ENCODE measurements at regions not wholly inside any gene's neighbourhood (a gene's known extent, or its start where the extent isn't known, plus 50 kb on each side); places are given as distances from the start of the nearest gene placed in this dataset.

DNA sequence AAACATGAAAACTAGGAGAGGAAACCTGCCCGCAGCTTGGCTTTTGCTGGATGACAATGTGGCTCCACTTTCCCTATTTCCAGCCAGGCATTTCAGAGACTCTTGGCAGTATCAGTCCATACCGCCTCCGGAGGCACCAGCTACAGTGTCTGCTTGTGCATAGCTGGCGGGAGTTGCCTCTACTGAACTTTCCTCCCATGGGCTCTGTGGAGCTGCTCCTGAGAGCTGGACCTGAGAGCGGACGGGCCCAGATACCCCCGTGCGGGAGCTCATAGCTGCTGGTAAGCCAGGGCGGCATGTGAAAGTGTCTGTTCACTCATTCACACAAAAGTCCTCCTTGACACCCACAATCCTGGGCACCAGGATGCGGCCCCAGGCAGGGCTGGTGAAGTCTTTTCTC is 130.3 kb upstream of the PMEPA1 start:
- Histone ChIP-seq H3K9me3 (ENCODE audit: low read length) (no peaks in the 10 kb centered on the region), H3K79me2 (ENCODE audit: low read length) (no peaks in the 10 kb centered on the region), H3K27ac (ENCODE audit: low read length) (no peak overlapping the region), H3K4me2 (ENCODE audit: low read length) (no peak overlapping the region), H3K9ac (ENCODE audit: low read length) (no peak overlapping the region), H3K9me2 (replicated peaks; ENCODE audit: low read length) (no peaks in the 10 kb centered on the region), H3K27me3 (ENCODE audit: low read length) (no peaks in the 10 kb centered on the region), H3K4me3 (ENCODE audit: low read length) (no peak overlapping the region), H3F3A (ENCODE audit: low read length, unreplicated experiment) (no peaks in the 10 kb centered on the region), H2AFZ (ENCODE audit: low read length) (no peak overlapping the region), H4K20me1 (ENCODE audit: low read length) (no peaks in the 10 kb centered on the region), H3K4me1 (ENCODE audit: insufficient read depth, low read length) (0 out of 2 replicates have a peak, but pooled peaks cover 5% of the 10 kb centered on the region), H3K36me3 (ENCODE audit: low read depth, low read length) (no peaks in the 10 kb centered on the region)
- TF ChIP-seq EZH2phosphoT487 (IDR thresholded peaks at IDR 0.05; ENCODE audit: borderline replicate concordance, low read length) (no peak), EZH2 (IDR thresholded peaks at IDR 0.05; ENCODE audit: low read length, unreplicated experiment) (no peak), CTCF (conservative IDR thresholded peaks at IDR 0.05; ENCODE audit: low read depth, low read length) (no peak)
- no peak for DNase-seq
- ChIA-PET CTCF (no interaction called here), POLR2A (ENCODE audit: unreplicated experiment) (no interaction called here)
- intact Hi-C loops (cut with micrococcal nuclease): no loop called here
- no peak for ATAC-seq
- BruUV-seq (replicated peaks): no TSS peak

GRCh38 chr20:57838670-57839151 is 128.9 kb upstream of the PMEPA1 start:
- Histone ChIP-seq H3K4me1 (ENCODE audit: insufficient read depth, low read length) (no peaks in the 10 kb centered on the region), H3K9me3 (ENCODE audit: low read length) (no peaks in the 10 kb centered on the region), H4K20me1 (ENCODE audit: low read length) (no peaks in the 10 kb centered on the region), H3K9me2 (replicated peaks; ENCODE audit: low read length) (no peaks in the 10 kb centered on the region), H3K79me2 (ENCODE audit: low read length) (no peaks in the 10 kb centered on the region), H3K9ac (ENCODE audit: low read length) (no peak overlapping the region), H3K4me2 (ENCODE audit: low read length) (no peak overlapping the region), H3K27ac (ENCODE audit: low read length) (no peak overlapping the region), H2AFZ (ENCODE audit: low read length) (no peak overlapping the region), H3F3A (ENCODE audit: low read length, unreplicated experiment) (no peaks in the 10 kb centered on the region), H3K36me3 (ENCODE audit: low read depth, low read length) (no peaks in the 10 kb centered on the region), H3K27me3 (ENCODE audit: low read length) (no peaks in the 10 kb centered on the region), H3K4me3 (ENCODE audit: low read length) (no peak overlapping the region)
- ATAC-seq: no peak
- POLR2A ChIA-PET (ENCODE audit: unreplicated experiment): no interaction called here
- CTCF ChIA-PET: no interaction called here
- intact Hi-C loops (cut with micrococcal nuclease): no loop called here
- no peak for DNase-seq
- no TSS peak for BruUV-seq (replicated peaks)
- TF ChIP-seq CTCF (conservative IDR thresholded peaks at IDR 0.05; ENCODE audit: low read depth, low read length): no peak
- TF ChIP-seq EZH2phosphoT487 (IDR thresholded peaks at IDR 0.05; ENCODE audit: borderline replicate concordance, low read length): no peak
- TF ChIP-seq EZH2 (IDR thresholded peaks at IDR 0.05; ENCODE audit: low read length, unreplicated experiment): no peak

- Histone ChIP-seq H3K4me3 (ENCODE audit: low read length) (no peak overlapping the region), H3K79me2 (ENCODE audit: low read length) (no peaks in the 10 kb centered on the region), H2AFZ (ENCODE audit: low read length) (no peak overlapping the region), H3K9me2 (replicated peaks; ENCODE audit: low read length) (no peaks in the 10 kb centered on the region), H3F3A (ENCODE audit: low read length, unreplicated experiment) (no peaks in the 10 kb centered on the region), H3K4me2 (ENCODE audit: low read length) (no peak overlapping the region), H4K20me1 (ENCODE audit: low read length) (no peaks in the 10 kb centered on the region), H3K27me3 (ENCODE audit: low read length) (no peaks in the 10 kb centered on the region), H3K36me3 (ENCODE audit: low read depth, low read length) (no peaks in the 10 kb centered on the region), H3K27ac (ENCODE audit: low read length) (no peak overlapping the region), H3K9me3 (ENCODE audit: low read length) (no peaks in the 10 kb centered on the region), H3K9ac (ENCODE audit: low read length) (no peak overlapping the region), H3K4me1 (ENCODE audit: insufficient read depth, low read length) (no peaks in the 10 kb centered on the region)
- POLR2A ChIA-PET (ENCODE audit: unreplicated experiment): no interaction called here
- DNase-seq (no peak), ATAC-seq (no peak)
- intact Hi-C loops (cut with micrococcal nuclease): no loop called here
- BruUV-seq (replicated peaks): no TSS peak
- TF ChIP-seq CTCF (conservative IDR thresholded peaks at IDR 0.05; ENCODE audit: low read depth, low read length) (no peak), EZH2 (IDR thresholded peaks at IDR 0.05; ENCODE audit: low read length, unreplicated experiment) (no peak), EZH2phosphoT487 (IDR thresholded peaks at IDR 0.05; ENCODE audit: borderline replicate concordance, low read length) (no peak)
- CTCF ChIA-PET: no interaction called here
Measured at GRCh38 chr20:57837208-57838035, 127.6 kb upstream of the PMEPA1 start.
